Panc1 (cell line): ENCODE measurements at regions not wholly inside any gene's neighbourhood (a gene's known extent, or its start where the extent isn't known, plus 50 kb on each side); places are given as distances from the start of the nearest gene placed in this dataset.

Source experiments
- ATAC-seq: fragments of 200-7000 bp; cut with Tn5 transposase; 2 replicates; pipeline ENCODE4 v1.9.1; 2020; ENCODE audit warnings: mild to moderate bottlenecking, moderate library complexity
- BruUV-seq: library from RNA; stranded (reverse); fragments of 400-500 nt; replicated peaks from 2 replicates; lab custom pipeline; 2021; lab: Mats Ljungman, UMichigan
- CTCF ChIA-PET: fragments of 300-600 bp; sonication (Branson Sonifier 250); formaldehyde crosslinking; loops from one replicate; lab custom pipeline; 2022; ENCODE audit warnings: antibody characterized with exemption; lab: Charles Lee
- POLR2A ChIA-PET: fragments of 300-600 bp; sonication (Branson Sonifier 250); formaldehyde crosslinking; loops from one replicate; lab custom pipeline; 2022; ENCODE audit warnings: antibody characterized with exemption; lab: Charles Lee
- DNase-seq: peaks from one replicate; pipeline ENCODE4 v3.0.0-alpha.2; 2010; ENCODE audit warnings: low read depth, low spot score
- H3K27ac ChIP-seq: 2 replicates; pipeline ENCODE4 v1.5.1; 2011; ENCODE audit warnings: mild to moderate bottlenecking, low read length, inconsistent platforms
- H3K27me3 ChIP-seq: fragments of 200-500 bp; sonication (Bioruptor generic); 2 replicates; pipeline ENCODE4 v1.6.0; 2014; ENCODE audit warnings: low read length, inconsistent platforms; ENCODE audit not compliant: control insufficient read depth, insufficient read depth
- H3K36me3 ChIP-seq: fragments of 200-500 bp; sonication (Bioruptor generic); 2 replicates; pipeline ENCODE4 v1.5.1; 2014; ENCODE audit warnings: inconsistent platforms, mild to moderate bottlenecking, low read length, moderate library complexity; ENCODE audit not compliant: control insufficient read depth, insufficient read depth
- H3K4me1 ChIP-seq: 2 replicates; pipeline ENCODE4 v1.5.1; 2011; ENCODE audit warnings: inconsistent platforms, mild to moderate bottlenecking, low read length, moderate library complexity; ENCODE audit not compliant: control insufficient read depth, insufficient read depth
- H3K4me3 ChIP-seq, 2 experiments: 2 replicates each; pipeline ENCODE4 v1.5.1; 2011 to 2012; ENCODE audit warnings: low read depth in 2 of 2, low read length in 2 of 2, mild to moderate bottlenecking in 2 of 2, inconsistent platforms in 1 of 2, moderate library complexity in 1 of 2
- H3K9me3 ChIP-seq: fragments of 200-500 bp; sonication (Bioruptor generic); 2 replicates; pipeline ENCODE4 v1.5.1; 2014; ENCODE audit warnings: low read depth, mild to moderate bottlenecking, inconsistent platforms, low read length, moderate library complexity; ENCODE audit not compliant: control insufficient read depth, insufficient read depth
- CTCF ChIP-seq: fragments of 450-650 bp; IDR thresholded peaks from 2 replicates; pipeline ENCODE4 v1.5.1; 2017; ENCODE audit warnings: mild to moderate bottlenecking
- POLR2AphosphoS5 ChIP-seq: IDR thresholded peaks from 2 replicates; pipeline ENCODE4 v1.6.1; 2012; ENCODE audit warnings: mild to moderate bottlenecking, low read depth, low read length, moderate library complexity
- REST ChIP-seq, 2 experiments: IDR thresholded peaks; 2 replicates each; pipeline ENCODE4 v1.6.1; 2011 to 2012; ENCODE audit warnings: low read depth in 2 of 2, control low read depth in 1 of 2, low read length in 1 of 2, mild to moderate bottlenecking in 1 of 2, moderate library complexity in 1 of 2; ENCODE audit not compliant: insufficient read depth in 1 of 2
- SIN3A ChIP-seq: IDR thresholded peaks from 2 replicates; pipeline ENCODE4 v1.6.1; 2012; ENCODE audit warnings: low read depth, mild to moderate bottlenecking, low read length, moderate library complexity, borderline replicate concordance; ENCODE audit not compliant: insufficient read depth
- TCF7L2 ChIP-seq: IDR thresholded peaks from 2 replicates; pipeline ENCODE4 v1.6.1; 2011; ENCODE audit warnings: mild to moderate bottlenecking, low read depth, low read length, inconsistent platforms
- in situ Hi-C: cut with HindIII; loops from 2 replicates; pipeline ENCODE4 v1.10.0; 2016; ENCODE audit warnings: low sequenced_read_pairs, low pct_unique_long_range_greater_than_20kb
- intact Hi-C: fragments of 100-400 bp; cut with micrococcal nuclease; formaldehyde crosslinking; loops from one replicate; pipeline ENCODE4 v1.10.0; 2022; ENCODE audit not compliant: unreplicated experiment

- ATAC-seq (no peak), DNase-seq (no peak)
- Histone ChIP-seq H3K4me1 (no peaks in the 10 kb centered on the region), H3K9me3 (no peaks in the 10 kb centered on the region), H3K36me3 (no peaks in the 10 kb centered on the region), H3K27ac (no peak overlapping the region), H3K4me3 (no peak overlapping the region), H3K27me3 (no peaks in the 10 kb centered on the region)
- intact Hi-C loops = no loop called here
- POLR2A ChIA-PET = no interaction called here
- no peak for TF ChIP-seq REST (IDR thresholded peaks at IDR 0.05; ENCODE audit: insufficient read depth in 1 of 2, low read depth in 2 of 2, low read length in 1 of 2)
- no peak for TF ChIP-seq SIN3A
- no peak for TF ChIP-seq CTCF
- TF ChIP-seq POLR2AphosphoS5 = no peak
- no peak for TF ChIP-seq TCF7L2
- in situ Hi-C loops = no loop called here
- no TSS peak for BruUV-seq
- CTCF ChIA-PET = no interaction called here
These were observed 90.3 kb upstream of the SFMBT2 start for GRCh38 chr10:7501157-7501556.

GRCh38 chr10:7498111-7498510, 87.3 kb upstream of the SFMBT2 start:
- Histone ChIP-seq H3K27ac (no peak overlapping the region), H3K4me3 (no peak overlapping the region), H3K4me1 (no peaks in the 10 kb centered on the region), H3K9me3 (no peaks in the 10 kb centered on the region), H3K36me3 (no peaks in the 10 kb centered on the region), H3K27me3 (no peaks in the 10 kb centered on the region)
- no TSS peak for BruUV-seq
- TF ChIP-seq REST (IDR thresholded peaks at IDR 0.05; ENCODE audit: insufficient read depth in 1 of 2, low read depth in 2 of 2, low read length in 1 of 2) = no peak
- TF ChIP-seq SIN3A = no peak
- TF ChIP-seq POLR2AphosphoS5 = no peak
- TF ChIP-seq CTCF = no peak
- TF ChIP-seq TCF7L2 = no peak
- in situ Hi-C loops (no loop called here), intact Hi-C loops (no loop called here)
- DNase-seq (no peak), ATAC-seq (no peak)
- CTCF ChIA-PET = no interaction called here
- POLR2A ChIA-PET = no interaction called here
